HT-29 (cell line): ENCODE measurements at regions not wholly inside any gene's neighbourhood (a gene's known extent, or its start where the extent isn't known, plus 50 kb on each side); places are given as distances from the start of the nearest gene placed in this dataset.

Experiments used
- DNase-seq: peaks from one replicate; pipeline ENCODE4 v3.0.0-alpha.2; 2015; ENCODE audit warnings: low spot score

- no peak for DNase-seq
Measured at GRCh38 chr3:188095431-188095830, 58.5 kb upstream of the LPP start.

DNA sequence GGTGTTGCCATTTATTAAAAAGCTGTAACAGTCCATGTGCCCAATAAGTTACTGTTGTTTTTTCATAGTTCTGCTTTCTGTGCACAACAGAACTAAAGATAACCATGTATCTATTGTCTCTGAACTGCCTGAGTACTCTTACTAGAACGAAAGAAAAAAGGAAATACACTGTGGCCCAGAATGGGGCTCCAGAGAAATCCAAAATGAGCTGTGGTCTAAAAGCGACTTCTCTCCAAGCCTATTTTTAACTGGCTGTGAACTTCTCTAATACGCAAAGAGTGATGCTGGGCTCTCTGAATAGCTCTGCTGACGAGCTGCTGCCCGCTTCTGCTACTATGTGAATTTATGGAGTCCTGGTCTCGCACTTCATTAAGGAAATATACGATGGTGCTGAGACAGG lies 56.2 kb upstream of the LPP start:
- DNase-seq: no peak

- DNase-seq: no peak
Measured at GRCh38 chr3:188099907-188100306, 54.0 kb upstream of the LPP start.

GRCh38 chr3:188102861-188103547 lies 51.0 kb upstream of the LPP start:
- no peak for DNase-seq

- no peak for DNase-seq
Measured at GRCh38 chr3:188104050-188104449, 49.9 kb upstream of the LPP start.
